Retinal pigment epithelial cell (primary cell): ENCODE measurements at regions not wholly inside any gene's neighbourhood (a gene's known extent, or its start where the extent isn't known, plus 50 kb on each side); places are given as distances from the start of the nearest gene placed in this dataset.

Experiments used
- DNase-seq: peaks from one replicate; pipeline ENCODE4 v3.0.0-alpha.2; 2010; ENCODE audit warnings: low read depth
- H3K4me3 ChIP-seq: 2 replicates; pipeline ENCODE4 v1.5.1; 2011; ENCODE audit warnings: mild to moderate bottlenecking, low read length, control low read depth, moderate library complexity
- CTCF ChIP-seq: conservative IDR thresholded peaks from 2 replicates; pipeline ENCODE4 v1.5.1; 2011; ENCODE audit warnings: low read depth, low read length, control low read depth, inconsistent platforms

- H3K4me3 ChIP-seq = no peak overlapping the region
- no peak for TF ChIP-seq CTCF
- no peak for DNase-seq
Observed at GRCh38 chr5:86866036-86866435, 248.3 kb downstream of the COX7C start.

DNA sequence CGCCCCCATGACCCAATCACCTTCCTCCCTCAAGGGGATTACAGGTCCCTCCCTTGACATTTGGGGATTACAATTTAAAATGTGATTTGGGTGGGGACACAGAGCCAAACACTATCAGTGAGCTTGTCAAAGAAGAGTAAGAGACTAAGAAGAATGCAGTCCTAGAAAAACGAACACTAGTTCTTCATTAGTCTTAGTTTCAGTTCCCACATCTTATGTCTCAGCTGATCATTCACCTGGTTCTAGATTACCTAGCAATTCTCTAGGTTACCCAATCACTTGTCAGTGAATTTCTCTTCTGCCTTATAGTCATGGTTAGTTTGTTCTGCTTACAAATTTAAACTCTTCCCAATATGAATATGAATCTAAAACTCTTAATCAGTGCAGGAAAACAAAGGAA, 251.5 kb downstream of the COX7C start:
- no peak overlapping the region for H3K4me3 ChIP-seq
- DNase-seq = no peak
- no peak for TF ChIP-seq CTCF

DNA sequence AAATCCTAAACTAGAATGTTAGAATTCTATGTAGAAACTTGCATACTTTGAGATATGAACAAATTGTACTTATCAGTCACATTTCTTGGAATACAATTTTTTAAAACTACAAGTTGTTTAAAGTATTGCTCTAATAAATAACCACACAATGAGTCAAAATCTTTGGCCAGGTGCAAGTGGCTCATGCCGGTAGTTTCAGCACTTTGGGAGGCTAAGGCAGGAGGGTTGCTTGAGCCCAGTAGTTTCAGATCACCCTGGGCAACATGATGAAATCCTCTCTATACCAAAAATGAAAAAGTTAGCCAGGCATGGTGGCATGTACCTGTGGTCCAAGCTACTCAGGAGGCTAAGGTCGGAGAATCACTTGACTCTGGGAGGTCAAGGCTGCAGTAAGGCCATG, 257.8 kb downstream of the COX7C start:
- H3K4me3 ChIP-seq = no peak overlapping the region
- no peak for TF ChIP-seq CTCF
- no peak for DNase-seq

- no peak overlapping the region for H3K4me3 ChIP-seq
- DNase-seq = no peak
- TF ChIP-seq CTCF = no peak
Observed at GRCh38 chr5:86878250-86878649, 260.5 kb downstream of the COX7C start.

- DNase-seq = no peak
- H3K4me3 ChIP-seq = no peak overlapping the region
- no peak for TF ChIP-seq CTCF
Observed at GRCh38 chr5:86879086-86879485, 261.3 kb downstream of the COX7C start.

- no peak for DNase-seq
- no peak overlapping the region for H3K4me3 ChIP-seq
Observed at GRCh38 chr5:86880344-86880743, 262.6 kb downstream of the COX7C start.

More at GRCh38 chr5:86880344-86880743, 262.6 kb downstream of the COX7C start:
- no peak for TF ChIP-seq CTCF
